Liver (tissue), 7 donors: ENCODE measurements at regions not wholly inside any gene's neighbourhood (a gene's known extent, or its start where the extent isn't known, plus 50 kb on each side); places are given as distances from the start of the nearest gene placed in this dataset.

ENCODE experiments used
- DNase-seq: peaks from one replicate; pipeline ENCODE4 v3.0.0-alpha.2; 2017; ENCODE audit warnings: low spot score
- H3K27ac ChIP-seq, 2 donors: one replicate each; pipeline ENCODE4 v1.7.0; 2013; ENCODE audit warnings: inconsistent platforms in 2 of 2, low read length in 2 of 2, control low read depth in 1 of 2, low read depth in 1 of 2, mild to moderate bottlenecking in 1 of 2
- H3K27me3 ChIP-seq, 4 donors: one replicate each; pipeline versions ENCODE4 v1.6.1 to v1.7.0; 2013; ENCODE audit warnings: low read length in 3 of 4, inconsistent platforms in 1 of 4, mild to moderate bottlenecking in 1 of 4, moderate library complexity in 1 of 4; ENCODE audit not compliant: control insufficient read depth in 4 of 4, insufficient read depth in 4 of 4
- H3K36me3 ChIP-seq, 4 donors: one replicate each; pipeline versions ENCODE4 v1.6.1 to v1.7.0; 2013; ENCODE audit warnings: low read length in 3 of 4, mild to moderate bottlenecking in 3 of 4, low read depth in 1 of 4, moderate library complexity in 1 of 4; ENCODE audit not compliant: control insufficient read depth in 4 of 4, insufficient read depth in 3 of 4
- H3K4me1 ChIP-seq, 4 donors: one replicate each; pipeline versions ENCODE4 v1.6.1 to v1.7.0; 2013; ENCODE audit warnings: low read length in 3 of 4, mild to moderate bottlenecking in 3 of 4, moderate library complexity in 1 of 4; ENCODE audit not compliant: control insufficient read depth in 4 of 4, insufficient read depth in 4 of 4
- H3K4me3 ChIP-seq, 3 donors: one replicate each; pipeline versions ENCODE4 v1.6.1 to v1.7.0; 2013; ENCODE audit warnings: low read length in 3 of 3, control low read depth in 1 of 3, low read depth in 1 of 3, mild to moderate bottlenecking in 1 of 3
- H3K9ac ChIP-seq, 2 donors: one replicate each; pipeline ENCODE4 v1.7.0; 2013; ENCODE audit warnings: low read length in 2 of 2, mild to moderate bottlenecking in 2 of 2, moderate library complexity in 2 of 2, control low read depth in 1 of 2, low read depth in 1 of 2
- H3K9me3 ChIP-seq, 4 donors: one replicate each; pipeline versions ENCODE4 v1.6.1 to v1.7.0; 2013; ENCODE audit warnings: low read length in 3 of 4; ENCODE audit not compliant: control insufficient read depth in 4 of 4
- ATF3 ChIP-seq: IDR thresholded peaks from 2 replicates; pipeline ENCODE4 v1.6.1; 2016; ENCODE audit warnings: antibody characterized with exemption
- EGR1 ChIP-seq, 2 donors: IDR thresholded peaks; 2 replicates each; pipeline ENCODE4 v1.6.1; 2016 to 2018; ENCODE audit warnings: antibody characterized with exemption in 2 of 2, low read depth in 2 of 2
- FOXA1 ChIP-seq: IDR thresholded peaks from 2 replicates; pipeline ENCODE4 v1.6.1; 2016; ENCODE audit warnings: antibody characterized with exemption
- FOXA2 ChIP-seq: IDR thresholded peaks from 2 replicates; pipeline ENCODE4 v1.6.1; 2016; ENCODE audit warnings: antibody characterized with exemption
- JUND ChIP-seq, 2 donors: IDR thresholded peaks; 2 replicates each; pipeline ENCODE4 v1.6.1; 2016; ENCODE audit warnings: antibody characterized with exemption in 2 of 2
- NR2F2 ChIP-seq: IDR thresholded peaks from 2 replicates; pipeline ENCODE4 v1.6.1; 2016; ENCODE audit warnings: antibody characterized with exemption
- RAD21 ChIP-seq, 2 donors: IDR thresholded peaks; 2 replicates each; pipeline ENCODE4 v1.6.1; 2016; ENCODE audit warnings: antibody characterized with exemption in 2 of 2, mild to moderate bottlenecking in 2 of 2
- REST ChIP-seq: IDR thresholded peaks from 2 replicates; pipeline ENCODE4 v1.6.1; 2016; ENCODE audit warnings: antibody characterized with exemption, mild to moderate bottlenecking
- RXRA ChIP-seq, 2 donors: IDR thresholded peaks; 2 replicates each; pipeline ENCODE4 v1.6.1; 2017 to 2018; ENCODE audit warnings: antibody characterized with exemption in 2 of 2, mild to moderate bottlenecking in 1 of 2
- WGBS: extraction: QIAGEN DNeasy Blood & Tissue Kit; methylation state at CpG from one replicate; pipeline ENCODE4 v1.1.7; 2013; 5-methylcytosine and 5-hydroxymethylcytosine counted together
- TF ChIP-seq, protein P1 (sequence below): IDR thresholded peaks from 2 replicates; pipeline ENCODE4 v1.6.1; 2016; ENCODE audit warnings: antibody characterized with exemption
- TF ChIP-seq, protein P2 (sequence below): IDR thresholded peaks from 2 replicates; pipeline ENCODE4 v1.6.1; 2016; ENCODE audit warnings: antibody characterized with exemption
- donor health status: healthy.
- donor health status: healthy.
- donor health status: healthy.
- donor health status: healthy.

DNA sequence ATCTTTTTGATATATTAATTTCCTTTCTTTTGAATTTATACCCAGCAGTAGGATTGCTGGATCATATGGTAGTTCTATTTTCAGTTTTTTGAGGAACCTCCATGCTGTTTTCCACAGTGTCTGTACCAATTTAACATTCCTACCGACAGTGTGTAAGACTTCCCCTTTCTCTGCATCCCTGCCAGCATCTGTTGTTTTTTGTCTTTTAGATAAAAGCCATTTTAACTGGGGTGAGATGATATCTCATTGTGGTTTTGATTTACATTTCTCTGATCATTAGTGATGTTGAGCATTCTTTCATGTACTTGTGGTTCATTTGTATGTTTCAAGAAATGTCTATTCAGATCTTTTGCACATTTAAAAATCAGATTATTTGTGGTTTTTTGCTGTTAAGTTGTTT lies 62.4 kb upstream of the STUM start:
- Histone ChIP-seq H3K27me3 (peaks cover 0 to 1% (median 0%) of the 10 kb centered on the region in 4 donors), H3K9ac (no peak overlapping the region), H3K4me1 (peaks cover 0 to 4% (median 1%) of the 10 kb centered on the region in 4 donors), H3K4me3 (no peak overlapping the region), H3K36me3 (no peaks in the 10 kb centered on the region), H3K27ac (no peak overlapping the region), H3K9me3 (no peaks in the 10 kb centered on the region)
- WGBS: 63% methylated on average over 1 of the region's 1 CpG
- no peak for TF ChIP-seq ATF3
- TF ChIP-seq FOXA2: no peak
- no peak for TF ChIP-seq NR2F2
- TF ChIP-seq, protein P1, sequence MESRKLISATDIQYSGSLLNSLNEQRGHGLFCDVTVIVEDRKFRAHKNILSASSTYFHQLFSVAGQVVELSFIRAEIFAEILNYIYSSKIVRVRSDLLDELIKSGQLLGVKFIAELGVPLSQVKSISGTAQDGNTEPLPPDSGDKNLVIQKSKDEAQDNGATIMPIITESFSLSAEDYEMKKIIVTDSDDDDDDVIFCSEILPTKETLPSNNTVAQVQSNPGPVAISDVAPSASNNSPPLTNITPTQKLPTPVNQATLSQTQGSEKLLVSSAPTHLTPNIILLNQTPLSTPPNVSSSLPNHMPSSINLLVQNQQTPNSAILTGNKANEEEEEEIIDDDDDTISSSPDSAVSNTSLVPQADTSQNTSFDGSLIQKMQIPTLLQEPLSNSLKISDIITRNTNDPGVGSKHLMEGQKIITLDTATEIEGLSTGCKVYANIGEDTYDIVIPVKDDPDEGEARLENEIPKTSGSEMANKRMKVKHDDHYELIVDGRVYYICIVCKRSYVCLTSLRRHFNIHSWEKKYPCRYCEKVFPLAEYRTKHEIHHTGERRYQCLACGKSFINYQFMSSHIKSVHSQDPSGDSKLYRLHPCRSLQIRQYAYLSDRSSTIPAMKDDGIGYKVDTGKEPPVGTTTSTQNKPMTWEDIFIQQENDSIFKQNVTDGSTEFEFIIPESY: no peak
- TF ChIP-seq, protein P2, sequence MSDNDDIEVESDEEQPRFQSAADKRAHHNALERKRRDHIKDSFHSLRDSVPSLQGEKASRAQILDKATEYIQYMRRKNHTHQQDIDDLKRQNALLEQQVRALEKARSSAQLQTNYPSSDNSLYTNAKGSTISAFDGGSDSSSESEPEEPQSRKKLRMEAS: no peak
- no peak for TF ChIP-seq RXRA (IDR thresholded peaks at IDR 0.05)
- no peak for TF ChIP-seq REST
- DNase-seq: no peak

GRCh38 chr1:226487921-226488320 lies 60.6 kb upstream of the STUM start:
- no peaks in the 10 kb centered on the region for H3K4me1 ChIP-seq
- WGBS: 28% methylated on average over 2 of the region's 2 CpGs
- H3K36me3 ChIP-seq: no peaks in the 10 kb centered on the region
- H3K9ac ChIP-seq: no peak overlapping the region
- DNase-seq: no peak
- no peaks in the 10 kb centered on the region for H3K9me3 ChIP-seq
- no peak overlapping the region for H3K27ac ChIP-seq
- H3K4me3 ChIP-seq: no peak overlapping the region
- H3K27me3 ChIP-seq: no peaks in the 10 kb centered on the region
- TF ChIP-seq JUND (IDR thresholded peaks at IDR 0.05) (peak; percentile 11 to 53), FOXA1 (no peak), NR2F2 (no peak), ATF3 (no peak), EGR1 (IDR thresholded peaks at IDR 0.05; ENCODE audit: low read depth in 2 of 2) (no peak), RAD21 (IDR thresholded peaks at IDR 0.05) (no peak), REST (no peak)
- TF ChIP-seq, protein P2: no peak
